ENCODE measurements at regions not wholly inside any gene's neighbourhood (a gene's known extent, or its start where the extent isn't known, plus 50 kb on each side); places are given as distances from the start of the nearest gene placed in this dataset.

GRCh38 chr5:129853588-129853987 lies 50.7 kb upstream of the CHSY3 start:
- no peaks in the 10 kb centered on the region for H3K9me3 ChIP-seq
- H3K27ac ChIP-seq = no peak overlapping the region
- no peak overlapping the region for H3K4me3 ChIP-seq
- H3K36me3 ChIP-seq = no peaks in the 10 kb centered on the region
- no peaks in the 10 kb centered on the region for H3K27me3 ChIP-seq
- TF ChIP-seq, protein P1, sequence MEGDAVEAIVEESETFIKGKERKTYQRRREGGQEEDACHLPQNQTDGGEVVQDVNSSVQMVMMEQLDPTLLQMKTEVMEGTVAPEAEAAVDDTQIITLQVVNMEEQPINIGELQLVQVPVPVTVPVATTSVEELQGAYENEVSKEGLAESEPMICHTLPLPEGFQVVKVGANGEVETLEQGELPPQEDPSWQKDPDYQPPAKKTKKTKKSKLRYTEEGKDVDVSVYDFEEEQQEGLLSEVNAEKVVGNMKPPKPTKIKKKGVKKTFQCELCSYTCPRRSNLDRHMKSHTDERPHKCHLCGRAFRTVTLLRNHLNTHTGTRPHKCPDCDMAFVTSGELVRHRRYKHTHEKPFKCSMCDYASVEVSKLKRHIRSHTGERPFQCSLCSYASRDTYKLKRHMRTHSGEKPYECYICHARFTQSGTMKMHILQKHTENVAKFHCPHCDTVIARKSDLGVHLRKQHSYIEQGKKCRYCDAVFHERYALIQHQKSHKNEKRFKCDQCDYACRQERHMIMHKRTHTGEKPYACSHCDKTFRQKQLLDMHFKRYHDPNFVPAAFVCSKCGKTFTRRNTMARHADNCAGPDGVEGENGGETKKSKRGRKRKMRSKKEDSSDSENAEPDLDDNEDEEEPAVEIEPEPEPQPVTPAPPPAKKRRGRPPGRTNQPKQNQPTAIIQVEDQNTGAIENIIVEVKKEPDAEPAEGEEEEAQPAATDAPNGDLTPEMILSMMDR (IDR thresholded peaks at IDR 0.05) = no peak
- no peak for TF ChIP-seq POLR2A (IDR thresholded peaks at IDR 0.05)
- DNase-seq = no peak
- no peaks in the 10 kb centered on the region for H3K4me1 ChIP-seq
- intact Hi-C loops (cut with DNase I; ENCODE audit: low total_unique reads) = no loop called here

All from uterus (tissue), 3 donors.